ENCODE measurements at regions not wholly inside any gene's neighbourhood (a gene's known extent, or its start where the extent isn't known, plus 50 kb on each side); places are given as distances from the start of the nearest gene placed in this dataset.

GRCh38 chr13:80754441-80754840 is 413.5 kb upstream of the SPRY2 start:
- TF ChIP-seq CTCF (conservative IDR thresholded peaks at IDR 0.05; ENCODE audit: low read depth, low read length) (no peak), EZH2 (IDR thresholded peaks at IDR 0.05; ENCODE audit: low read length, unreplicated experiment) (no peak)
